Heart right ventricle (tissue), 16 donors: ENCODE measurements at regions not wholly inside any gene's neighbourhood (a gene's known extent, or its start where the extent isn't known, plus 50 kb on each side); places are given as distances from the start of the nearest gene placed in this dataset.

Experiments
- ATAC-seq, 8 donors: fragments of 200-7000 bp; cut with Tn5 transposase; one replicate each; pipeline ENCODE4 v1.9.1; 2020; ENCODE audit warnings: mild to moderate bottlenecking in 8 of 8, moderate library complexity in 8 of 8, moderate number of reproducible peaks in 1 of 8
- DNase-seq, 2 donors: peaks; one replicate each; pipeline ENCODE4 v3.0.0-alpha.2; 2020
- H3K27ac ChIP-seq, 10 donors: fragments of 200-600 bp; sonication (generic) in 2 of 10; one replicate each; pipeline versions ENCODE4 v1.5.0 to v1.8.0; 2020 to 2022; ENCODE audit warnings: mild to moderate bottlenecking in 3 of 10
- H3K27me3 ChIP-seq, 7 donors: fragments of 200-600 bp; one replicate each; pipeline ENCODE4 v1.8.0; 2021 to 2022; ENCODE audit warnings: mild to moderate bottlenecking in 2 of 7
- H3K36me3 ChIP-seq, 9 donors: fragments of 200-600 bp; sonication (generic) in 1 of 9; one replicate each; pipeline versions ENCODE4 v1.5.0 to v1.8.0; 2020 to 2022; ENCODE audit warnings: mild to moderate bottlenecking in 2 of 9
- H3K4me1 ChIP-seq, 9 donors: fragments of 200-600 bp; sonication (generic) in 1 of 9; one replicate each; pipeline versions ENCODE4 v1.5.0 to v1.8.0; 2020 to 2022; ENCODE audit warnings: mild to moderate bottlenecking in 4 of 9
- H3K4me3 ChIP-seq, 10 donors: fragments of 200-600 bp; sonication (generic) in 2 of 10; one replicate each; pipeline versions ENCODE4 v1.5.0 to v1.8.0; 2020 to 2022; ENCODE audit warnings: mild to moderate bottlenecking in 7 of 10, moderate library complexity in 2 of 10
- H3K9me3 ChIP-seq, 11 donors: fragments of 200-600 bp in 10 of 11; sonication (generic) in 2 of 11; one replicate each; pipeline versions ENCODE4 v1.5.0 to v1.8.0; 2013 to 2022; ENCODE audit warnings: mild to moderate bottlenecking in 2 of 11, control low read depth in 1 of 11, moderate library complexity in 1 of 11
- WGBS, 2 donors: extraction: QIAGEN DNeasy Blood & Tissue Kit; methylation state at CpG; one replicate each; pipeline ENCODE4 v1.1.7; 2013; ENCODE audit warnings: inconsistent platforms in 1 of 2; 5-methylcytosine and 5-hydroxymethylcytosine counted together
- intact Hi-C, 10 donors: fragments of 100-400 bp; cut with DNase I; formaldehyde crosslinking; loops; one replicate each; pipeline versions ENCODE4 v1.11.1 to v1.14.2; 2022
- TF ChIP-seq, protein P1 (sequence below), 9 donors: fragments of 200-600 bp; sonication (generic) in 2 of 9; IDR thresholded peaks; one replicate each; pipeline versions ENCODE4 v1.5.0 to v1.8.0; 2021 to 2022; ENCODE audit warnings: antibody characterized with exemption in 9 of 9, mild to moderate bottlenecking in 5 of 9, moderate library complexity in 1 of 9
- donor health status: Arrhythmogenic right ventricular cardiomyopathy.
- donor health status: ischemic (EF 13 %, LVEDD 7.1; RV severe dilation, severe dysfunction).
- donor health status: healthy with polysubstance abuse.
- donor health status: DM: no; HTN: yes; CAD: no.
- donor health status: DM: no; HTN: no; CAD: no.
- donor health status: ischemic (EF 25% LVEDD 6.9; RV normal size, moderate dysfunction).
- donor health status: ischemic (EF 25% LVEDD 5.7; RV mildly dilated, moderate dysfunction).
- donor health status: healthy.
- donor health status: DM: yes; HTN: yes; CAD: no.
- donor health status: Ischemic cardiomyopathy.
- donor health status: ischemic (EF 35%, LVEDD 5.7; RV mildly dilated, moderate dysfunction).
- donor health status: nonischemic (EF 11% LVEDD 7.7; RV severe dilation, severe dysfunction).
- donor health status: DM: yes; HTN: yes; CAD: no.
- donor health status: PGD.
- donor health status: ischemic (EF 29% LVEDD 5.4; RV normal size, mild dysfunction).
- donor health status: nonischemic (EF 23%, LVEDD 6.1; RV moderate dilation, normal function).

DNA sequence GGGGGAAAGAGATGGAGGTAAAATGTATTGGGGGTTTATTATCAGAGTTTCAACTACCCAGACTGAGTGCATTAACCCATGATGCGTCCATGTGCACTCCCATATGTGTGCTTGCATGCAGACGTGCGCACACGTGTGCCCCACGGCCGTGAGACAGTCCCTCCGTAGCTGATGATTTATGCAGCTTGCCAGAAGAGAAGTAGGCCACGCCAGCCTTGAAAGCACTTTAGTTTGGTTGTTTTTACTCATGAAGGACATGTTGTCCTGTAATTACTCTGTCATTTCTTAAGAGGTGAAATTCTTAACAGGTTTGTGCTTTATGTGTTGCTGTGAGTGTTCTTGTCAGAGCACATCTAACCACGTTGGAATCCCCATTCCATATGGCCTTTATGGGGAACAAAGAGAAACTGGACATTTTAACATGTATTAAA lies 467.8 kb downstream of the LMO4 start:
- intact Hi-C loops: no loop called here
- WGBS, 2 donors: 85 to 87% methylated on average over 9 of the region's 9 CpGs
- Histone ChIP-seq H3K4me1 (no peaks in the 10 kb centered on the region), H3K9me3 (peaks cover 0 to 9% (median 0%) of the 10 kb centered on the region in 11 donors), H3K36me3 (no peaks in the 10 kb centered on the region), H3K4me3 (no peak overlapping the region), H3K27me3 (no peaks in the 10 kb centered on the region), H3K27ac (no peak overlapping the region)
- TF ChIP-seq, protein P1, sequence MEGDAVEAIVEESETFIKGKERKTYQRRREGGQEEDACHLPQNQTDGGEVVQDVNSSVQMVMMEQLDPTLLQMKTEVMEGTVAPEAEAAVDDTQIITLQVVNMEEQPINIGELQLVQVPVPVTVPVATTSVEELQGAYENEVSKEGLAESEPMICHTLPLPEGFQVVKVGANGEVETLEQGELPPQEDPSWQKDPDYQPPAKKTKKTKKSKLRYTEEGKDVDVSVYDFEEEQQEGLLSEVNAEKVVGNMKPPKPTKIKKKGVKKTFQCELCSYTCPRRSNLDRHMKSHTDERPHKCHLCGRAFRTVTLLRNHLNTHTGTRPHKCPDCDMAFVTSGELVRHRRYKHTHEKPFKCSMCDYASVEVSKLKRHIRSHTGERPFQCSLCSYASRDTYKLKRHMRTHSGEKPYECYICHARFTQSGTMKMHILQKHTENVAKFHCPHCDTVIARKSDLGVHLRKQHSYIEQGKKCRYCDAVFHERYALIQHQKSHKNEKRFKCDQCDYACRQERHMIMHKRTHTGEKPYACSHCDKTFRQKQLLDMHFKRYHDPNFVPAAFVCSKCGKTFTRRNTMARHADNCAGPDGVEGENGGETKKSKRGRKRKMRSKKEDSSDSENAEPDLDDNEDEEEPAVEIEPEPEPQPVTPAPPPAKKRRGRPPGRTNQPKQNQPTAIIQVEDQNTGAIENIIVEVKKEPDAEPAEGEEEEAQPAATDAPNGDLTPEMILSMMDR (IDR thresholded peaks at IDR 0.05): no peak
- no peak for ATAC-seq
- DNase-seq: no peak

- no peak for DNase-seq
- TF ChIP-seq, protein P1 (IDR thresholded peaks at IDR 0.05): no peak
- no peak overlapping the region for H3K27ac ChIP-seq
- intact Hi-C loops: no loop called here
- H3K9me3 ChIP-seq: peaks cover 0 to 9% (median 0%) of the 10 kb centered on the region in 11 donors
- no peak overlapping the region for H3K4me3 ChIP-seq
- no peaks in the 10 kb centered on the region for H3K27me3 ChIP-seq
- ATAC-seq: no peak
- H3K4me1 ChIP-seq: no peaks in the 10 kb centered on the region
- no peaks in the 10 kb centered on the region for H3K36me3 ChIP-seq
- 88 to 90% methylated on average over 7 of the region's 7 CpGs for WGBS, 2 donors
These were observed 470.8 kb downstream of the LMO4 start for GRCh38 chr1:87799451-87799850.

DNA sequence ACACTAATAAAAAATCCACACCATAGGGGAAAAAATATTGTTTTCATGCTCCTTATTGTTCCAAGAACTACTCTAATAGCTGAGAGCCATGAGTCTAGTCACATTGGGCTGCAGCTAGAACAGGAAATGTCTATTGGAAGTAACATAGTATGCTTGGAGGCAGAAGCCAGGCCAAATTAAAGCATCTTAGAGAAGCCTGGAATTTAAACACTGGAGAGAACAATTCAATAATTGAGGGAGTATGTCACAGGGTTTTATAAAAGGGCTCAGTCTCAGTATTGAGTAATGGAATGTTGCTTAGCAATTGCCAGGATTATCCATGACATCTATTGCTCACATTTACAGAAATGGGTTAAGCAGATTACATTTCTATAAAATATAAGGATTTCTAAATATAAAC lies 471.3 kb downstream of the LMO4 start:
- Histone ChIP-seq H3K36me3 (no peaks in the 10 kb centered on the region), H3K9me3 (peaks cover 0 to 9% (median 0%) of the 10 kb centered on the region in 11 donors), H3K4me3 (no peak overlapping the region), H3K27ac (no peak overlapping the region), H3K27me3 (no peaks in the 10 kb centered on the region), H3K4me1 (no peaks in the 10 kb centered on the region)
- DNase-seq: no peak
- TF ChIP-seq, protein P1 (IDR thresholded peaks at IDR 0.05): no peak
- no peak for ATAC-seq
- intact Hi-C loops: no loop called here

DNA sequence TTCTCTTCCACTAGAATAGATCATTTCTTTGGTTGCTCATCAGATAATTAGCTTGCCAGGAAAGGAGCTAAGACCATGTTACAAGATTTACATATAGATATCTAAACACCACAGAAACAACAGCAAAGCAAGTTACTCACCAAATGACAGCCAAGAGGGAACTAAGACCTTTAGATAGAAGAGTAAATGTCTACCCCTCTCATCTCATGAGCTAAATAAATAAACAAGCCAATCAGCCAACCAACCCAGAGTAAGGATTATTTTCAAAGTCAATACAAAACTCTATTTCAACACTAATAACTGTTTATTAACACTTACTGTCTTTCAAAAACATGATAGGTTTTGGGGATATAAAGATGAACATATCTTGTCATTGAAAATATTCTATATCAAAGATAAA lies 474.7 kb downstream of the LMO4 start:
- H3K27ac ChIP-seq: no peak overlapping the region
- intact Hi-C loops: no loop called here
- H3K4me1 ChIP-seq: no peaks in the 10 kb centered on the region
- TF ChIP-seq, protein P1 (IDR thresholded peaks at IDR 0.05): no peak
- no peak for DNase-seq
- H3K36me3 ChIP-seq: no peaks in the 10 kb centered on the region
- H3K27me3 ChIP-seq: no peaks in the 10 kb centered on the region
- no peak for ATAC-seq
- H3K4me3 ChIP-seq: no peak overlapping the region
- peaks cover 0 to 9% (median 0%) of the 10 kb centered on the region in 11 donors for H3K9me3 ChIP-seq

- intact Hi-C loops: no loop called here
- Histone ChIP-seq H3K4me1 (no peaks in the 10 kb centered on the region), H3K4me3 (no peak overlapping the region), H3K36me3 (no peaks in the 10 kb centered on the region), H3K9me3 (peaks cover 0 to 9% (median 0%) of the 10 kb centered on the region in 11 donors), H3K27ac (no peak overlapping the region), H3K27me3 (no peaks in the 10 kb centered on the region)
- WGBS, 2 donors: 87 to 92% methylated on average over 2 of the region's 2 CpGs
- ATAC-seq (no peak), DNase-seq (no peak)
- TF ChIP-seq, protein P1 (IDR thresholded peaks at IDR 0.05): no peak
These were observed 475.4 kb downstream of the LMO4 start for GRCh38 chr1:87804128-87804527.
